DND-41 (cell line): ENCODE measurements at regions not wholly inside any gene's neighbourhood (a gene's known extent, or its start where the extent isn't known, plus 50 kb on each side); places are given as distances from the start of the nearest gene placed in this dataset.

Experiments
- CTCF ChIP-seq: IDR thresholded peaks from 2 replicates; pipeline ENCODE4 v1.5.1; 2012; ENCODE audit warnings: borderline replicate concordance, low read length, moderate library complexity, mild to moderate bottlenecking; ENCODE audit not compliant: poor library complexity, severe bottlenecking; ENCODE audit errors: extremely low read depth
- EZH2 ChIP-seq: IDR thresholded peaks from 3 replicates; pipeline ENCODE4 v1.6.1; 2012; ENCODE audit warnings: borderline replicate concordance, low read depth, mild to moderate bottlenecking, moderate library complexity, low read length, inconsistent platforms; ENCODE audit not compliant: severe bottlenecking

GRCh38 chr12:4031703-4032291 is 158.6 kb upstream of the PARP11 start:
- TF ChIP-seq CTCF, result no peak
- no peak for TF ChIP-seq EZH2
